Lower leg skin (tissue), 3 donors: ENCODE measurements at regions not wholly inside any gene's neighbourhood (a gene's known extent, or its start where the extent isn't known, plus 50 kb on each side); places are given as distances from the start of the nearest gene placed in this dataset.

Experiments
- CTCF ChIP-seq, 3 donors: fragments of 450-650 bp; IDR thresholded peaks; one replicate each; pipeline ENCODE4 v1.5.1; 2016; ENCODE audit warnings: antibody characterized with exemption in 3 of 3, mild to moderate bottlenecking in 3 of 3, moderate library complexity in 2 of 3
- POLR2A ChIP-seq, 2 donors: fragments of 450-650 bp; IDR thresholded peaks; one replicate each; pipeline ENCODE4 v1.6.1; 2016 to 2017; ENCODE audit warnings: antibody characterized with exemption in 2 of 2, mild to moderate bottlenecking in 1 of 2, moderate library complexity in 1 of 2

GRCh38 chr2:21369787-21370186, 246.0 kb downstream of the TDRD15 start:
- TF ChIP-seq CTCF (IDR thresholded peaks at IDR 0.05) = no peak
- no peak for TF ChIP-seq POLR2A (IDR thresholded peaks at IDR 0.05)
